CD4-positive, alpha-beta T cell (primary cell): ENCODE measurements at regions not wholly inside any gene's neighbourhood (a gene's known extent, or its start where the extent isn't known, plus 50 kb on each side); places are given as distances from the start of the nearest gene placed in this dataset.

Experiments
- ATAC-seq: fragments of 200-7000 bp; cut with Tn5 transposase; one replicate; pipeline ENCODE4 v1.10.0; 2022; ENCODE audit warnings: mild to moderate bottlenecking; ENCODE audit not compliant: poor library complexity
- CTCF ChIA-PET: fragments of 350-600 bp; sonication (Branson Sonifier 250); formaldehyde crosslinking; loops from one replicate; lab custom pipeline; 2021; ENCODE audit warnings: antibody characterized with exemption, inconsistent platforms; lab: Charles Lee
- POLR2A ChIA-PET: fragments of 350-600 bp; sonication (Branson Sonifier 250); formaldehyde crosslinking; loops from one replicate; lab custom pipeline; 2021; ENCODE audit warnings: antibody characterized with exemption, inconsistent platforms; lab: Charles Lee
- DNase-seq, 14 experiments: peaks; one replicate each; pipeline ENCODE4 v3.0.0-alpha.2; 2013 to 2020; ENCODE audit warnings: mixed read lengths in 2 of 14
- H3K27ac ChIP-seq, 2 donors: one replicate each; pipeline versions ENCODE4 v1.5.1 to v1.7.0; 2013; ENCODE audit warnings: low read length in 2 of 2, low read depth in 1 of 2, mild to moderate bottlenecking in 1 of 2
- H3K27me3 ChIP-seq, 2 experiments: 1 replicate in 1 of 2; 2 replicates in 1 of 2; pipeline versions ENCODE4 v1.6.1 to v1.7.0; 2013; ENCODE audit warnings: low read length in 2 of 2, control low read depth in 1 of 2, mild to moderate bottlenecking in 1 of 2, moderate library complexity in 1 of 2; ENCODE audit not compliant: insufficient read depth in 2 of 2, control insufficient read depth in 1 of 2
- H3K36me3 ChIP-seq: one replicate; pipeline ENCODE4 v1.6.1; 2013; ENCODE audit warnings: low read length, control low read depth; ENCODE audit not compliant: insufficient read depth
- H3K4me1 ChIP-seq: one replicate; pipeline ENCODE4 v1.6.1; 2013; ENCODE audit warnings: low read length, control low read depth; ENCODE audit not compliant: insufficient read depth
- H3K4me3 ChIP-seq: one replicate; pipeline ENCODE4 v1.5.1; 2013; ENCODE audit warnings: mild to moderate bottlenecking, low read length, moderate library complexity
- H3K9me3 ChIP-seq, 2 experiments: 1 replicate in 1 of 2; 2 replicates in 1 of 2; pipeline versions ENCODE4 v1.6.1 to v1.7.0; 2013; ENCODE audit warnings: low read length in 2 of 2, mild to moderate bottlenecking in 2 of 2, control low read depth in 1 of 2, moderate library complexity in 1 of 2; ENCODE audit not compliant: control insufficient read depth in 1 of 2, insufficient read depth in 1 of 2
- H3K27ac Mint-ChIP-seq: one replicate; pipeline ENCODE4 v1.8.0; 2020; ENCODE audit warnings: mixed read lengths
- H3K27me3 Mint-ChIP-seq: one replicate; pipeline ENCODE4 v1.8.0; 2021; ENCODE audit warnings: mixed read lengths
- H3K36me3 Mint-ChIP-seq: one replicate; pipeline ENCODE4 v1.8.0; 2021; ENCODE audit warnings: low read depth, mixed read lengths
- H3K4me1 Mint-ChIP-seq: one replicate; pipeline ENCODE4 v1.8.0; 2021; ENCODE audit warnings: low read depth, mixed read lengths
- H3K4me3 Mint-ChIP-seq: one replicate; pipeline ENCODE4 v1.8.0; 2020; ENCODE audit warnings: mild to moderate bottlenecking, mixed read lengths
- H3K9me3 Mint-ChIP-seq: one replicate; pipeline ENCODE4 v1.8.0; 2020; ENCODE audit warnings: mixed read lengths
- CTCF ChIP-seq: fragments of 200-600 bp; IDR thresholded peaks from one replicate; pipeline ENCODE4 v1.8.0; 2022; ENCODE audit warnings: antibody characterized with exemption, mild to moderate bottlenecking
- intact Hi-C, 2 experiments: fragments of 100-400 bp; cut with DNase I in 1 of 2; cut with micrococcal nuclease in 1 of 2; formaldehyde crosslinking; loops; one replicate each; pipeline versions ENCODE4 v1.15.1 to v1.9.0; 2023 to 2025; cut with DNase I, micrococcal nuclease

- peaks cover 0 to 4% of the 10 kb centered on the region in 2 experiments for H3K9me3 ChIP-seq
- Mint-ChIP-seq H3K4me3 (no peak overlapping the region), H3K4me1 (no peaks in the 10 kb centered on the region), H3K9me3 (no peaks in the 10 kb centered on the region), H3K27me3 (no peaks in the 10 kb centered on the region), H3K27ac (no peak overlapping the region), H3K36me3 (no peaks in the 10 kb centered on the region)
- H3K27ac ChIP-seq = no peak overlapping the region
- H3K4me1 ChIP-seq = no peaks in the 10 kb centered on the region
- H3K36me3 ChIP-seq = no peaks in the 10 kb centered on the region
- no peak overlapping the region for H3K4me3 ChIP-seq
- no peaks in the 10 kb centered on the region for H3K27me3 ChIP-seq
- POLR2A ChIA-PET = no interaction called here
- no peak for TF ChIP-seq CTCF
- ATAC-seq = no peak
- intact Hi-C loops = no loop called here
- no peak for DNase-seq
- CTCF ChIA-PET = no interaction called here
Observed at GRCh38 chr4:175560604-175561003, 251.5 kb downstream of the GPM6A start.

- Histone ChIP-seq H3K4me1 (no peaks in the 10 kb centered on the region), H3K4me3 (no peak overlapping the region), H3K27me3 (no peaks in the 10 kb centered on the region), H3K27ac (no peak overlapping the region), H3K36me3 (no peaks in the 10 kb centered on the region), H3K9me3 (peaks cover 0 to 4% of the 10 kb centered on the region in 2 experiments)
- ChIA-PET POLR2A (no interaction called here), CTCF (no interaction called here)
- Mint-ChIP-seq H3K36me3 (no peaks in the 10 kb centered on the region), H3K9me3 (no peaks in the 10 kb centered on the region), H3K4me3 (no peak overlapping the region), H3K4me1 (no peaks in the 10 kb centered on the region), H3K27ac (no peak overlapping the region), H3K27me3 (no peaks in the 10 kb centered on the region)
- no peak for DNase-seq
- no peak for ATAC-seq
- TF ChIP-seq CTCF = no peak
- intact Hi-C loops = no loop called here
Observed at GRCh38 chr4:175561696-175562095, 250.4 kb downstream of the GPM6A start.

- Histone ChIP-seq H3K36me3 (no peaks in the 10 kb centered on the region), H3K4me3 (no peak overlapping the region), H3K9me3 (peaks cover 0 to 4% of the 10 kb centered on the region in 2 experiments), H3K4me1 (no peaks in the 10 kb centered on the region), H3K27me3 (no peaks in the 10 kb centered on the region), H3K27ac (no peak overlapping the region)
- ATAC-seq = no peak
- ChIA-PET POLR2A (no interaction called here), CTCF (no interaction called here)
- Mint-ChIP-seq H3K4me3 (no peak overlapping the region), H3K9me3 (no peaks in the 10 kb centered on the region), H3K36me3 (no peaks in the 10 kb centered on the region), H3K27me3 (no peaks in the 10 kb centered on the region), H3K4me1 (no peaks in the 10 kb centered on the region), H3K27ac (no peak overlapping the region)
- intact Hi-C loops = no loop called here
- no peak for TF ChIP-seq CTCF
- no peak for DNase-seq
Observed at GRCh38 chr4:175562111-175562510, 250.0 kb downstream of the GPM6A start.
